GM12865 (cell line): ENCODE measurements at regions not wholly inside any gene's neighbourhood (a gene's known extent, or its start where the extent isn't known, plus 50 kb on each side); places are given as distances from the start of the nearest gene placed in this dataset.

ENCODE experiments used
- DNase-seq: peaks from one replicate; pipeline ENCODE4 v3.0.0; 2010; ENCODE audit warnings: low read depth
- H3K4me3 ChIP-seq: 2 replicates; pipeline ENCODE4 v1.5.1; 2011; ENCODE audit warnings: mild to moderate bottlenecking, low read depth, low read length, control low read depth
- CTCF ChIP-seq: IDR thresholded peaks from 2 replicates; pipeline ENCODE4 v1.5.1; 2011; ENCODE audit warnings: low read length, control low read depth, low read depth, inconsistent platforms; ENCODE audit not compliant: insufficient read depth; ENCODE audit errors: missing control alignments

- no peak overlapping the region for H3K4me3 ChIP-seq
- TF ChIP-seq CTCF = no peak
- DNase-seq = no peak
Measured at GRCh38 chr6:92719773-92720172, 699.6 kb downstream of the EPHA7 start.

GRCh38 chr6:92716638-92717037, 702.7 kb downstream of the EPHA7 start:
- no peak for DNase-seq
- no peak overlapping the region for H3K4me3 ChIP-seq
- TF ChIP-seq CTCF = no peak

GRCh38 chr6:92715991-92716390, 703.4 kb downstream of the EPHA7 start:
- TF ChIP-seq CTCF = no peak
- no peak for DNase-seq

GRCh38 chr6:92714346-92714745, 705.0 kb downstream of the EPHA7 start:
- no peak overlapping the region for H3K4me3 ChIP-seq
- TF ChIP-seq CTCF = no peak
- no peak for DNase-seq

More at GRCh38 chr6:92715991-92716390, 703.4 kb downstream of the EPHA7 start:
- H3K4me3 ChIP-seq = no peak overlapping the region

DNA sequence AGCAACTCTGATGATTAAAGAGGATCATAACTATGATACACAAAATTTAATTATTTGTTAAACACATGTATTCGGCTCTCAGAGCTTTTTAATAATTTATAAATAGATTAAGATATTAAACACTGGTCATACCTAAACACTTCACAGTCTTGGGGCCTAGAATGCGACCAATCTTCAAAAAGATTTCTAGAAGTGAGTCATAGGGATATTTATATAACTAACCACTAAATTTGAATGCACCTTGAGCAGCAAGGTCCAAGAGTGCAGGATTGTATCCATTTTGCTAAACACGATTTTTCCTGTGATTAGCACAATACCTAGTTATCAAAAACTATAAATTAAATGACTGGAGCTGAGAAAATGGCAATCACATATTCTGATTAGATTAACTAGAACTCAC, 709.3 kb downstream of the EPHA7 start:
- H3K4me3 ChIP-seq = no peak overlapping the region
- peak; percentile 5 for DNase-seq
- no peak for TF ChIP-seq CTCF

DNA sequence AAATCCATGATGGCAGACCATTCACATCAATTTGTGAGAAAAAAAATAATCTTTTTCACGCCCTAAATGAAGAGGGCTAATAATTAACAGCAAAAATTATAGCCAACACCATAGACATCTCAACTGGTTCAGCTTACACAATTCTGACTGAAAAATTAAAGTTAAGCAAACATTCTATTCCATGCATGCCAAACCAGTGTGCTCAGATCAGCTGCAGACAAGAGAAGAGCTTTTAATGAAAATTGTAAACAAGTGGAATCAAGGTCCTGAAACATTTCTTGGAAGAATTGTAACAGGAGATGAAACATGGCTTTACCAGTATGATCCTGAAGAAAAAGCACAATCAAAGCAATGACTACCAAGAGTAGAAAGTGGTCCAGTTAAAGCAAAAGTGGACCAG, 710.4 kb downstream of the EPHA7 start:
- DNase-seq = no peak
- H3K4me3 ChIP-seq = no peak overlapping the region
- no peak for TF ChIP-seq CTCF

- DNase-seq = no peak
- TF ChIP-seq CTCF = no peak
- H3K4me3 ChIP-seq = no peak overlapping the region
Measured at GRCh38 chr6:92708270-92708669, 711.1 kb downstream of the EPHA7 start.
